MM.1S (cell line): ENCODE measurements at regions not wholly inside any gene's neighbourhood (a gene's known extent, or its start where the extent isn't known, plus 50 kb on each side); places are given as distances from the start of the nearest gene placed in this dataset.

Experiments
- DNase-seq: peaks from one replicate; pipeline ENCODE4 v3.0.0-alpha.2; 2015
- H2AFZ ChIP-seq: fragments of 300-600 bp; sonication (generic); 2 replicates; pipeline ENCODE4 v1.6.0; 2016; ENCODE audit warnings: antibody characterized with exemption, low read length
- H3F3A ChIP-seq: fragments of 300-600 bp; sonication (generic); 2 replicates; pipeline ENCODE4 v1.6.1; 2016; ENCODE audit warnings: mild to moderate bottlenecking, antibody characterized with exemption, low read length, moderate library complexity, mixed read lengths; ENCODE audit not compliant: insufficient read depth
- H3K27ac ChIP-seq: fragments of 300-600 bp; sonication (generic); 2 replicates; pipeline ENCODE4 v1.5.1; 2016; ENCODE audit warnings: mild to moderate bottlenecking, low read length
- H3K27me3 ChIP-seq: fragments of 300-600 bp; sonication (generic); replicated peaks from 2 replicates; pipeline ENCODE4 v1.6.0; 2016; ENCODE audit warnings: low read length; ENCODE audit not compliant: insufficient read depth
- H3K36me3 ChIP-seq: fragments of 300-600 bp; sonication (generic); replicated peaks from 2 replicates; pipeline ENCODE4 v1.6.1; 2016; ENCODE audit warnings: mild to moderate bottlenecking, low read length, mixed read lengths; ENCODE audit not compliant: insufficient read depth
- H3K4me1 ChIP-seq: fragments of 300-600 bp; sonication (generic); 2 replicates; pipeline ENCODE4 v1.6.1; 2016; ENCODE audit warnings: low read length, mixed read lengths
- H3K4me2 ChIP-seq: fragments of 300-600 bp; sonication (generic); 2 replicates; pipeline ENCODE4 v1.6.0; 2016; ENCODE audit warnings: low read depth, low read length
- H3K4me3 ChIP-seq: fragments of 300-600 bp; sonication (generic); 2 replicates; pipeline ENCODE4 v1.5.1; 2016; ENCODE audit warnings: low read length, mixed read lengths
- H3K79me2 ChIP-seq: fragments of 300-600 bp; sonication (generic); 2 replicates; pipeline ENCODE4 v1.6.1; 2016; ENCODE audit warnings: mixed run types, low read length, mixed read lengths
- H3K9ac ChIP-seq: fragments of 300-600 bp; sonication (generic); 2 replicates; pipeline ENCODE4 v1.6.1; 2016; ENCODE audit warnings: low read length, mixed read lengths
- H3K9me2 ChIP-seq: fragments of 300-600 bp; sonication (generic); replicated peaks from 2 replicates; pipeline ENCODE4 v1.6.1; 2016; ENCODE audit warnings: mild to moderate bottlenecking, low read length, mixed read lengths; ENCODE audit not compliant: insufficient read depth
- H3K9me3 ChIP-seq: fragments of 300-600 bp; sonication (generic); replicated peaks from 2 replicates; pipeline ENCODE4 v1.6.1; 2016; ENCODE audit warnings: mild to moderate bottlenecking, low read length, mixed read lengths; ENCODE audit not compliant: insufficient read depth
- H4K20me1 ChIP-seq: fragments of 300-600 bp; sonication (generic); 2 replicates; pipeline ENCODE4 v1.6.1; 2016; ENCODE audit warnings: mild to moderate bottlenecking, low read length, moderate library complexity, mixed read lengths; ENCODE audit not compliant: insufficient read depth
- EZH2 ChIP-seq: fragments of 300-600 bp; sonication (generic); optimal IDR thresholded peaks from 2 replicates; pipeline ENCODE3; 2017; ENCODE audit warnings: low read depth, mild to moderate bottlenecking, antibody characterized with exemption, low read length, mixed read lengths
- EZH2phosphoT487 ChIP-seq: fragments of 300-600 bp; sonication (generic); IDR thresholded peaks from 2 replicates; pipeline ENCODE4 v1.6.1; 2018; ENCODE audit warnings: antibody characterized with exemption, low read length
- TF ChIP-seq, protein P1 (sequence below): fragments of 300-600 bp; sonication (generic); IDR thresholded peaks from 2 replicates; pipeline ENCODE4 v1.5.1; 2016; ENCODE audit warnings: antibody characterized with exemption, low read length, mixed read lengths

DNA sequence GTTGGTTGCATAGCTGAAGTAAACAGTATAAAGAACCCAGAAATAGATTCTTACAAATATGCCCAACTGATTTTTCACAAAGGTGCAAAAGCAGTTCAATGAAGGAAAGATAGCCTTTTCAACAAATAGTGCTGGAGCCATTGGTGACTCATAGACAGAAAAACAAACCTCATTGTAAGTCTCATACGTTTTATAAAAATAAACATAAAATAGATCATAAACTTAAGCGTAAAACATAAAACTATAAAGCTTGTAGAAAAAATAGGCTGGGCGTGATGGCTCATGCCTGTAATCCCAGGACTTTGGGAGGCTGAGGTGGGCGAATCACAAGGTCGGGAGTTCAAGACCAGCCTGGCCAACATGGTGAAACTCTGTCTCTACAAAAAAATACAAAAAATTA lies 318.8 kb upstream of the IGFBP3 start:
- Histone ChIP-seq H3K9me2 (no peaks in the 10 kb centered on the region), H3K9ac (no peak overlapping the region), H3K36me3 (no peaks in the 10 kb centered on the region), H3K4me3 (no peak overlapping the region), H3K27me3 (no peaks in the 10 kb centered on the region), H4K20me1 (no peaks in the 10 kb centered on the region), H3K4me1 (no peaks in the 10 kb centered on the region), H3K27ac (no peak overlapping the region), H3F3A (no peaks in the 10 kb centered on the region), H3K9me3 (no peaks in the 10 kb centered on the region), H3K79me2 (no peaks in the 10 kb centered on the region), H3K4me2 (no peak overlapping the region), H2AFZ (no peak overlapping the region)
- DNase-seq, result no peak
- no peak for TF ChIP-seq EZH2
- no peak for TF ChIP-seq EZH2phosphoT487
- TF ChIP-seq, protein P1, sequence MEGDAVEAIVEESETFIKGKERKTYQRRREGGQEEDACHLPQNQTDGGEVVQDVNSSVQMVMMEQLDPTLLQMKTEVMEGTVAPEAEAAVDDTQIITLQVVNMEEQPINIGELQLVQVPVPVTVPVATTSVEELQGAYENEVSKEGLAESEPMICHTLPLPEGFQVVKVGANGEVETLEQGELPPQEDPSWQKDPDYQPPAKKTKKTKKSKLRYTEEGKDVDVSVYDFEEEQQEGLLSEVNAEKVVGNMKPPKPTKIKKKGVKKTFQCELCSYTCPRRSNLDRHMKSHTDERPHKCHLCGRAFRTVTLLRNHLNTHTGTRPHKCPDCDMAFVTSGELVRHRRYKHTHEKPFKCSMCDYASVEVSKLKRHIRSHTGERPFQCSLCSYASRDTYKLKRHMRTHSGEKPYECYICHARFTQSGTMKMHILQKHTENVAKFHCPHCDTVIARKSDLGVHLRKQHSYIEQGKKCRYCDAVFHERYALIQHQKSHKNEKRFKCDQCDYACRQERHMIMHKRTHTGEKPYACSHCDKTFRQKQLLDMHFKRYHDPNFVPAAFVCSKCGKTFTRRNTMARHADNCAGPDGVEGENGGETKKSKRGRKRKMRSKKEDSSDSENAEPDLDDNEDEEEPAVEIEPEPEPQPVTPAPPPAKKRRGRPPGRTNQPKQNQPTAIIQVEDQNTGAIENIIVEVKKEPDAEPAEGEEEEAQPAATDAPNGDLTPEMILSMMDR, result no peak

DNA sequence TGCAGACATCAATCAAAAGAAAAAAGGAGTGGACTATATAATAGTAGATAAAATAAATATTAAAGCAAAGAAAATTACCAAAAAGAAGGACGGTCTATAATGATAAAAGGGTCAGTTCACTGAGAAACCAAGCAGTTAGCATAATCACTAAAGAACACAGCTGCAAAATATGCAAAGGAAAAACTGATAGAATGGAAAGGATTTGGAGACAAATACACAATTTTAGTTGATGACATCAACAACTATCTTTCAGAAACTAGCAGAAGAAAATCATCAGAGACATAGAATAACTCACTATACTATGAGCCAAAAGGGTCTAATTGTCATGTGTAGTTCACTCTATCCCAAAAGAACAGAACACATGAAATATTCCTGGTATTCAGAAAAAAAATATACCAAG lies 316.4 kb upstream of the IGFBP3 start:
- H3K9ac ChIP-seq, result no peak overlapping the region

DNA sequence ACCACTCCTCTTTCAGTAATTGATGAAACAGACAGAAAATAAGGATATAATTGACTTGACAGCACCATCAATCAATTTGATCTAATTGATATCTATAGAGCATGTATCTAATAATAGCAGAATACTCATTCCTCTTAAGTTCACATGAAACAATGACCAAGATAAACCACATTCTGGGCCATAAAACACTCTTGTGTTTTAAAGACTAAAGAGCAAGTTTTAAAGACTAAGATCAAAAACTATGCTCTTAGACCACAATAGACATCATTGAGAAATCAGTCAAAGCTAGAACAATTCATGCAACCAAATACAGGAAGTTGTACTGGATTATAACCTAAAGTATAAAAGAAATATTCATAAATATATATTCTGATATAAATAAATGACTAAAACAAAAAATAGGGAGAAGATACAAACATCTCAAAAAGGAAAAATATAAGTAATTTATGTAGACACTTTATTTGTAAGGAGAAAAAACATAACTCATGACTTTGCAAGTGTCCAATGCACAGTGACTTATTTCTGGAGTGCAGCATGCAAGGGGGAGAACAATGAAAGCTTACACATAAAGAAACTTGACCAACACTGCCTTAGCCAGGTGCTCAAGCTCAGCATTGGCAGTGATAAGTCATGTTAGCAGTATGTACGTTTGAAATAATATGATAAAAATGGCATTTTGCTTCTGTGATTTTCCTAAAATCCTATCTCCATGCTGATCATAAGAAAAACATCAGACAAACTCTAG lies 312.7 kb upstream of the IGFBP3 start:
- H3K4me3 ChIP-seq, result no peak overlapping the region
- TF ChIP-seq EZH2phosphoT487 (no peak), EZH2 (no peak)
- TF ChIP-seq, protein P1, result no peak
- no peaks in the 10 kb centered on the region for H3K4me1 ChIP-seq

More for the DNA sequence above, 316.4 kb upstream of the IGFBP3 start:
- Histone ChIP-seq H3K9me2 (no peaks in the 10 kb centered on the region), H3K9me3 (no peaks in the 10 kb centered on the region), H3K79me2 (no peaks in the 10 kb centered on the region), H3K27me3 (no peaks in the 10 kb centered on the region), H4K20me1 (no peaks in the 10 kb centered on the region), H2AFZ (no peak overlapping the region), H3K27ac (no peak overlapping the region), H3K36me3 (no peaks in the 10 kb centered on the region), H3K4me3 (no peak overlapping the region), H3K4me2 (no peak overlapping the region), H3K4me1 (no peaks in the 10 kb centered on the region), H3F3A (no peaks in the 10 kb centered on the region)
- TF ChIP-seq EZH2phosphoT487 (no peak), EZH2 (no peak)
- TF ChIP-seq, protein P1, result no peak
- DNase-seq, result no peak

More for the DNA sequence above, 312.7 kb upstream of the IGFBP3 start:
- H3K9me3 ChIP-seq, result no peaks in the 10 kb centered on the region
- H3K9me2 ChIP-seq, result no peaks in the 10 kb centered on the region
- no peaks in the 10 kb centered on the region for H3K36me3 ChIP-seq
- H4K20me1 ChIP-seq, result no peaks in the 10 kb centered on the region
- DNase-seq, result no peak
- H3K4me2 ChIP-seq, result no peak overlapping the region
- H2AFZ ChIP-seq, result no peak overlapping the region
- H3K79me2 ChIP-seq, result no peaks in the 10 kb centered on the region
- H3K27ac ChIP-seq, result no peak overlapping the region
- no peaks in the 10 kb centered on the region for H3F3A ChIP-seq
- H3K9ac ChIP-seq, result no peak overlapping the region
- no peaks in the 10 kb centered on the region for H3K27me3 ChIP-seq
